Endothelial cell of umbilical vein (primary cell): ENCODE measurements at regions not wholly inside any gene's neighbourhood (a gene's known extent, or its start where the extent isn't known, plus 50 kb on each side); places are given as distances from the start of the nearest gene placed in this dataset.

Experiments used
- BruUV-seq: library from RNA; stranded (reverse); fragments of 400-500 nt; replicated peaks from 2 replicates; lab custom pipeline; 2021; lab: Mats Ljungman, UMichigan
- CTCF ChIA-PET: fragments of 300-600, 350-600 bp; sonication (Branson Sonifier 250); formaldehyde crosslinking; loops from one replicate; lab custom pipeline; 2021; ENCODE audit warnings: antibody characterized with exemption, inconsistent platforms; lab: Charles Lee
- POLR2A ChIA-PET: fragments of 300-600, 350-600 bp; sonication (Branson Sonifier 250); formaldehyde crosslinking; loops from one replicate; lab custom pipeline; 2021; ENCODE audit warnings: antibody characterized with exemption, inconsistent platforms; lab: Charles Lee
- DNase-seq: peaks from one replicate; pipeline ENCODE4 v3.0.0-alpha.2; 2011; ENCODE audit warnings: low read depth, low spot score
- FAIRE-seq: peaks from 2 replicates; lab custom pipeline; 2011; peaks lifted over from hg19 to GRCh38; lab: Jason Lieb, UNC
- H2AFZ ChIP-seq: 2 replicates; pipeline ENCODE4 v1.6.0; 2012; ENCODE audit warnings: low read depth, low read length, control low read depth, inconsistent platforms
- H3K27ac ChIP-seq: 2 replicates; pipeline ENCODE4 v1.5.1; 2011; ENCODE audit warnings: low read depth, mild to moderate bottlenecking, control low read depth, low read length, moderate library complexity; ENCODE audit not compliant: insufficient read depth
- H3K27me3 ChIP-seq, 2 experiments: 2 replicates each; pipeline versions ENCODE4 v1.6.0 to v1.6.1; 2011; ENCODE audit warnings: low read length in 2 of 2, mixed read lengths in 1 of 2; ENCODE audit not compliant: control insufficient read depth in 2 of 2, insufficient read depth in 2 of 2
- H3K36me3 ChIP-seq, 2 experiments: 2 replicates in 1 of 2; 3 replicates in 1 of 2; pipeline ENCODE4 v1.5.1; 2011; ENCODE audit warnings: low read length in 2 of 2, mild to moderate bottlenecking in 1 of 2, moderate library complexity in 1 of 2; ENCODE audit not compliant: control insufficient read depth in 2 of 2, insufficient read depth in 2 of 2; ENCODE audit errors: extremely low read depth in 1 of 2
- H3K4me1 ChIP-seq: 3 replicates; pipeline ENCODE4 v1.5.1; 2011; ENCODE audit warnings: mild to moderate bottlenecking, low read length; ENCODE audit not compliant: control insufficient read depth, insufficient read depth; ENCODE audit errors: extremely low read depth
- H3K4me2 ChIP-seq: 2 replicates; pipeline ENCODE4 v1.6.1; 2011; ENCODE audit warnings: low read length, control low read depth, mixed read lengths; ENCODE audit not compliant: insufficient read depth
- H3K4me3 ChIP-seq, 3 experiments: fragments of 200-600 bp in 1 of 3; sonication (generic), shearing (Covaris generic) in 1 of 3; replicated peaks in 1 of 3; 2 replicates each; pipeline ENCODE4 v1.5.1; 2011 to 2016; ENCODE audit warnings: control low read depth in 3 of 3, low read length in 3 of 3, mild to moderate bottlenecking in 2 of 3, inconsistent platforms in 1 of 3, low read depth in 1 of 3, moderate library complexity in 1 of 3; ENCODE audit not compliant: insufficient read depth in 1 of 3
- H3K79me2 ChIP-seq: 2 replicates; pipeline ENCODE4 v1.6.0; 2012; ENCODE audit warnings: low read length, inconsistent platforms; ENCODE audit not compliant: control insufficient read depth, insufficient read depth
- H3K9ac ChIP-seq: replicated peaks from 2 replicates; pipeline ENCODE3; 2011; ENCODE audit warnings: low read length, control low read depth; ENCODE audit not compliant: insufficient read depth; ENCODE audit errors: extremely low read depth
- H3K9me1 ChIP-seq: replicated peaks from 3 replicates; pipeline ENCODE4 v1.6.0; 2011; ENCODE audit warnings: mild to moderate bottlenecking, low read length; ENCODE audit not compliant: control insufficient read depth, insufficient read depth; ENCODE audit errors: extremely low read depth
- H3K9me3 ChIP-seq: replicated peaks from 2 replicates; pipeline ENCODE4 v1.5.1; 2012; ENCODE audit warnings: low read length, inconsistent platforms; ENCODE audit not compliant: control insufficient read depth, insufficient read depth
- H4K20me1 ChIP-seq: replicated peaks from 2 replicates; pipeline ENCODE3; 2011; ENCODE audit warnings: mild to moderate bottlenecking, low read length; ENCODE audit not compliant: control insufficient read depth, insufficient read depth; ENCODE audit errors: extremely low read depth
- CTCF ChIP-seq, 2 donors: IDR thresholded peaks; 1 replicate in 1 of 2; 2 replicates in 1 of 2; pipeline ENCODE4 v1.5.1; 2011; ENCODE audit warnings: low read length in 2 of 2, mild to moderate bottlenecking in 2 of 2, moderate library complexity in 2 of 2, control low read depth in 1 of 2, inconsistent platforms in 1 of 2, low read depth in 1 of 2; ENCODE audit not compliant: insufficient read depth in 1 of 2; ENCODE audit errors: extremely low read depth in 1 of 2
- EZH2 ChIP-seq: IDR thresholded peaks from 2 replicates; pipeline ENCODE4 v1.6.1; 2012; ENCODE audit warnings: borderline replicate concordance, low read depth, mild to moderate bottlenecking, moderate library complexity, low read length, inconsistent platforms; ENCODE audit not compliant: severe bottlenecking
- FOS ChIP-seq: IDR thresholded peaks from 2 replicates; pipeline ENCODE4 v1.6.1; 2011; ENCODE audit warnings: mild to moderate bottlenecking, low read length, moderate library complexity, borderline replicate concordance; ENCODE audit not compliant: insufficient read depth
- GATA2 ChIP-seq: IDR thresholded peaks from 2 replicates; pipeline ENCODE4 v1.7.0; 2011; ENCODE audit warnings: low read depth, mild to moderate bottlenecking, moderate library complexity, mixed read lengths, low read length; ENCODE audit not compliant: insufficient read length, insufficient read depth
- JUN ChIP-seq: IDR thresholded peaks from 2 replicates; pipeline ENCODE4 v1.6.1; 2011; ENCODE audit warnings: borderline replicate concordance, low read depth; ENCODE audit not compliant: insufficient read length, insufficient read depth
- MAX ChIP-seq: IDR thresholded peaks from 2 replicates; pipeline ENCODE4 v1.6.1; 2011; ENCODE audit not compliant: insufficient read depth, insufficient read length
- MYC ChIP-seq: IDR thresholded peaks from one replicate; pipeline ENCODE4 v1.6.1; 2011; ENCODE audit warnings: mild to moderate bottlenecking, low read depth, low read length
- POLR2A ChIP-seq: IDR thresholded peaks from 2 replicates; pipeline ENCODE4 v1.6.1; 2012; ENCODE audit warnings: low read depth, mild to moderate bottlenecking, control low read depth, low read length
- POLR2AphosphoS5 ChIP-seq: IDR thresholded peaks from 2 replicates; pipeline ENCODE4 v1.6.1; 2012; ENCODE audit warnings: low read depth, mild to moderate bottlenecking, control low read depth, low read length, moderate library complexity; ENCODE audit not compliant: insufficient read depth
- dilution Hi-C: fragments of 300-500 bp; cut with MboI; formaldehyde crosslinking; loops from one replicate; pipeline ENCODE4 v1.15.0; 2019; ENCODE audit warnings: low sequenced_read_pairs; ENCODE audit not compliant: extremely low pct_ligation_motif_present
- intact Hi-C: fragments of 100-400 bp; cut with micrococcal nuclease; formaldehyde crosslinking; loops from one replicate; pipeline ENCODE4 v1.10.0; 2022

- H3K4me1 ChIP-seq: no peaks in the 10 kb centered on the region
- no peaks in the 10 kb centered on the region for H3K79me2 ChIP-seq
- H4K20me1 ChIP-seq: no peaks in the 10 kb centered on the region
- intact Hi-C loops: no loop called here
- H3K4me3 ChIP-seq: no peak overlapping the region
- no peak for TF ChIP-seq JUN
- TF ChIP-seq MYC: no peak
- no peak for TF ChIP-seq FOS
- TF ChIP-seq POLR2A: no peak
- no peak for TF ChIP-seq CTCF (IDR thresholded peaks at IDR 0.05; ENCODE audit: extremely low read depth in 1 of 2, insufficient read depth in 1 of 2, low read depth in 1 of 2, low read length in 2 of 2)
- no peak for TF ChIP-seq POLR2AphosphoS5
- no peak for TF ChIP-seq EZH2
- TF ChIP-seq GATA2: no peak
- TF ChIP-seq MAX: no peak
- H3K36me3 ChIP-seq: no peaks in the 10 kb centered on the region
- H3K9me3 ChIP-seq: no peaks in the 10 kb centered on the region
- DNase-seq (no peak), FAIRE-seq (no peak)
- dilution Hi-C loops: no loop called here
- H3K27ac ChIP-seq: no peak overlapping the region
- ChIA-PET CTCF (interaction anchor here (1.4 kb wide), 1 partner anchor 21 kb away, joined by 3 read pairs; no protein-coding TSS in a partner anchor), POLR2A (no interaction called here)
- H3K4me2 ChIP-seq: no peak overlapping the region
- H3K9me1 ChIP-seq: no peaks in the 10 kb centered on the region
- peaks cover 15 to 20% of the 10 kb centered on the region in 2 experiments for H3K27me3 ChIP-seq
- BruUV-seq: no TSS peak
- no peak overlapping the region for H2AFZ ChIP-seq
- H3K9ac ChIP-seq: no peak overlapping the region
Observed at GRCh38 chr14:22463763-22464173, 125.3 kb downstream of the DAD1 start.
